HL-60/S4 treated with retinoic acid at 250 ng/mL for 4 days and 3 days (cell line): ENCODE measurements at regions not wholly inside any gene's neighbourhood (a gene's known extent, or its start where the extent isn't known, plus 50 kb on each side); places are given as distances from the start of the nearest gene placed in this dataset.

Experiments used
- in situ Hi-C: fragments of 300-500 bp; cut with MboI; formaldehyde crosslinking; loops from 2 replicates; pipeline ENCODE4 v1.7.0; 2022; ENCODE audit warnings: low sequenced_read_pairs

- in situ Hi-C loops = no loop called here
Measured at GRCh38 chr9:89892920-89893319, 288.1 kb downstream of the GADD45G start.

- in situ Hi-C loops = no loop called here
Measured at GRCh38 chr9:89893886-89894285, 289.1 kb downstream of the GADD45G start.

- in situ Hi-C loops = no loop called here
Measured at GRCh38 chr9:89896806-89897340, 292.1 kb downstream of the GADD45G start.

- in situ Hi-C loops = no loop called here
Measured at GRCh38 chr9:89899573-89899972, 294.8 kb downstream of the GADD45G start.

GRCh38 chr9:89901920-89902319 is 297.1 kb downstream of the GADD45G start:
- in situ Hi-C loops = no loop called here

GRCh38 chr9:89902450-89903140 is 297.8 kb downstream of the GADD45G start:
- in situ Hi-C loops = no loop called here

GRCh38 chr9:89903141-89903475 is 298.3 kb downstream of the GADD45G start:
- in situ Hi-C loops = no loop called here

GRCh38 chr9:89905606-89906338 is 301.0 kb downstream of the GADD45G start:
- in situ Hi-C loops = no loop called here

- in situ Hi-C loops = no loop called here
Measured at GRCh38 chr9:89911721-89912604, 307.2 kb downstream of the GADD45G start.

- in situ Hi-C loops = no loop called here
Measured at GRCh38 chr9:89912605-89912953, 307.8 kb downstream of the GADD45G start.

- in situ Hi-C loops = no loop called here
Measured at GRCh38 chr9:89915187-89915586, 310.4 kb downstream of the GADD45G start.

- in situ Hi-C loops = no loop called here
Measured at GRCh38 chr9:89916001-89916597, 311.3 kb downstream of the GADD45G start.

- in situ Hi-C loops = no loop called here
Measured at GRCh38 chr9:89917861-89918260, 313.0 kb downstream of the GADD45G start.

- in situ Hi-C loops = no loop called here
Measured at GRCh38 chr9:89919171-89919681, 314.4 kb downstream of the GADD45G start.

- in situ Hi-C loops = no loop called here
Measured at GRCh38 chr9:89920131-89920530, 315.3 kb downstream of the GADD45G start.

GRCh38 chr9:89920951-89921350 is 316.1 kb downstream of the GADD45G start:
- in situ Hi-C loops = no loop called here

- in situ Hi-C loops = no loop called here
Measured at GRCh38 chr9:89922099-89922498, 317.3 kb downstream of the GADD45G start.

GRCh38 chr9:89923174-89923573 is 318.4 kb downstream of the GADD45G start:
- in situ Hi-C loops = no loop called here

GRCh38 chr9:89923961-89924504 is 319.2 kb downstream of the GADD45G start:
- in situ Hi-C loops = no loop called here

GRCh38 chr9:89924611-89925010 is 319.8 kb downstream of the GADD45G start:
- in situ Hi-C loops = no loop called here

- in situ Hi-C loops = no loop called here
Measured at GRCh38 chr9:89926167-89926566, 321.4 kb downstream of the GADD45G start.
